Fibroblast of gingiva (primary cell): ENCODE measurements at regions not wholly inside any gene's neighbourhood (a gene's known extent, or its start where the extent isn't known, plus 50 kb on each side); places are given as distances from the start of the nearest gene placed in this dataset.
A peak's percentile ranks its signal among the peaks of the same experiment; 100 is the strongest.
"Not testable (repeated sequence)": the region's sequence is repeated elsewhere in the genome, so short reads cannot be mapped to it uniquely, and the experiment has no call there.

Experiments used
- DNase-seq: peaks from one replicate; pipeline ENCODE4 v3.0.0-alpha.2; 2011; ENCODE audit warnings: low read depth

- peak; percentile 18 for DNase-seq
Measured at GRCh38 chr16:86834451-86835035, 256.2 kb downstream of the FOXL1 start.

- no peak for DNase-seq
Measured at GRCh38 chr16:86835982-86836381, 257.6 kb downstream of the FOXL1 start.

- peak; percentile 89 for DNase-seq
Measured at GRCh38 chr16:86836503-86837129, 258.3 kb downstream of the FOXL1 start.

- DNase-seq, result no peak
Measured at GRCh38 chr16:86843812-86844211, 265.5 kb downstream of the FOXL1 start.

- DNase-seq, result no peak
Measured at GRCh38 chr16:86844695-86845094, 266.3 kb downstream of the FOXL1 start.

GRCh38 chr16:86846136-86846535 is 267.8 kb downstream of the FOXL1 start:
- no peak for DNase-seq

- no peak for DNase-seq
Measured at GRCh38 chr16:86848821-86849220, 270.5 kb downstream of the FOXL1 start.

- no peak for DNase-seq
Measured at GRCh38 chr16:86850670-86851069, 272.3 kb downstream of the FOXL1 start.

- no peak for DNase-seq
Measured at GRCh38 chr16:86852135-86852534, 273.8 kb downstream of the FOXL1 start.

GRCh38 chr16:86854058-86854621 is 275.8 kb downstream of the FOXL1 start:
- peak; percentile 97 for DNase-seq

- DNase-seq, result peak; percentile 38
Measured at GRCh38 chr16:86854626-86855294, 276.4 kb downstream of the FOXL1 start.

- no peak for DNase-seq
Measured at GRCh38 chr16:86856946-86857586, 278.7 kb downstream of the FOXL1 start.

GRCh38 chr16:86857807-86858206 is 279.5 kb downstream of the FOXL1 start:
- no peak for DNase-seq

- no peak for DNase-seq
Measured at GRCh38 chr16:86858501-86858900, 280.2 kb downstream of the FOXL1 start.

GRCh38 chr16:86861270-86861858 is 283.0 kb downstream of the FOXL1 start:
- DNase-seq, result not testable (repeated sequence)

- no peak for DNase-seq
Measured at GRCh38 chr16:86862595-86863280, 284.4 kb downstream of the FOXL1 start.

- DNase-seq, result no peak
Measured at GRCh38 chr16:86863609-86864008, 285.3 kb downstream of the FOXL1 start.

- DNase-seq, result no peak
Measured at GRCh38 chr16:86864586-86864985, 286.2 kb downstream of the FOXL1 start.

- DNase-seq, result peak; percentile 91
Measured at GRCh38 chr16:86865851-86866662, 287.7 kb downstream of the FOXL1 start.

GRCh38 chr16:86866986-86867722 is 288.8 kb downstream of the FOXL1 start:
- no peak for DNase-seq
